ENCODE measurements at regions not wholly inside any gene's neighbourhood (a gene's known extent, or its start where the extent isn't known, plus 50 kb on each side); places are given as distances from the start of the nearest gene placed in this dataset.

GRCh38 chr21:21864321-21864840, 866.2 kb downstream of the NCAM2 start:
- no peak for ATAC-seq
- CTCF ChIA-PET, result no interaction called here
- RAD21 ChIA-PET (ENCODE audit: low non-redundant PET in 1 of 2, low total read pairs in 2 of 2, uncharacterized antibody in 2 of 2, unreplicated experiment in 2 of 2), result no interaction called here
- Histone ChIP-seq H3K4me3 (replicated peaks in 1 of 2; ENCODE audit: low read depth in 1 of 2, low read length in 2 of 2) (no peak overlapping the region), H3K27me3 (ENCODE audit: insufficient read depth, low read length) (no peaks in the 10 kb centered on the region), H3K4me1 (ENCODE audit: control insufficient read depth in 1 of 2, insufficient read depth in 2 of 2, low read length in 2 of 2) (no peaks in the 10 kb centered on the region), H4K20me1 (ENCODE audit: insufficient read depth) (no peaks in the 10 kb centered on the region), H3K79me2 (ENCODE audit: insufficient read depth, low read length) (no peaks in the 10 kb centered on the region), H3K27ac (ENCODE audit: low read depth, low read length) (no peak overlapping the region), H2AFZ (ENCODE audit: low read depth, low read length, poor library complexity, severe bottlenecking) (no peak overlapping the region), H3K9me2 (ENCODE audit: insufficient read depth) (no peaks in the 10 kb centered on the region), H3K4me2 (ENCODE audit: low read length) (no peak overlapping the region), H3K36me3 (ENCODE audit: control insufficient read depth in 1 of 2, insufficient read depth in 2 of 2, low read length in 2 of 2) (no peaks in the 10 kb centered on the region), H3K9ac (ENCODE audit: low read length) (no peak overlapping the region), H3K9me3 (ENCODE audit: control insufficient read depth in 1 of 2, insufficient read depth in 1 of 2, low read depth in 1 of 2, low read length in 2 of 2) (peaks cover 13 to 28% of the 10 kb centered on the region in 2 experiments; a peak in 2 of 4 replicates)
- POLR2A ChIA-PET, result no interaction called here
- no peak for DNase-seq (ENCODE audit: low read depth, low spot score)
- TF ChIP-seq REST (IDR thresholded peaks at IDR 0.05; ENCODE audit: low read depth) (no peak), ELF1 (IDR thresholded peaks at IDR 0.05; ENCODE audit: borderline replicate concordance, low read depth) (no peak), SP1 (IDR thresholded peaks at IDR 0.05; ENCODE audit: low read depth) (no peak), POLR2AphosphoS5 (IDR thresholded peaks at IDR 0.05; ENCODE audit: low read depth, low read length) (no peak), CEBPB (IDR thresholded peaks at IDR 0.05; ENCODE audit: low read depth) (no peak), SRF (IDR thresholded peaks at IDR 0.05; ENCODE audit: low read depth) (no peak), JUND (IDR thresholded peaks at IDR 0.05) (no peak), CTCF (IDR thresholded peaks at IDR 0.05 in 2 of 3, conservative IDR thresholded peaks at IDR 0.05 in 1 of 3; ENCODE audit: borderline replicate concordance in 1 of 3, insufficient read depth in 1 of 3, low read depth in 2 of 3, low read length in 2 of 3) (no peak), TCF7L2 (IDR thresholded peaks at IDR 0.05; ENCODE audit: borderline replicate concordance, extremely low read depth, insufficient read depth, insufficient read length) (no peak)
- intact Hi-C loops (cut with micrococcal nuclease), result no loop called here
- BruUV-seq (replicated peaks), result no TSS peak

All from HCT116 (cell line).